ENCODE measurements at regions not wholly inside any gene's neighbourhood (a gene's known extent, or its start where the extent isn't known, plus 50 kb on each side); places are given as distances from the start of the nearest gene placed in this dataset.

- H3K9ac ChIP-seq (ENCODE audit: low read depth in 2 of 2, low read length in 2 of 2), result no peak overlapping the region
- no peak overlapping the region for H3K4me3 ChIP-seq
- no peak for TF ChIP-seq CTCF (IDR thresholded peaks at IDR 0.05)
- H3K27ac ChIP-seq, result no peak overlapping the region
- intact Hi-C loops (cut with DNase I), result no loop called here
- no peaks in the 10 kb centered on the region for H3K9me3 ChIP-seq
- no peaks in the 10 kb centered on the region for H3K4me1 ChIP-seq
- H3K27me3 ChIP-seq, result peaks cover 2% of the 10 kb centered on the region
- DNase-seq, result no peak
- H3K36me3 ChIP-seq, result no peaks in the 10 kb centered on the region
Observed at GRCh38 chr14:104421401-104421821, 158.2 kb upstream of the C14orf180 start.

GRCh38 chr14:104421892-104422828 lies 157.4 kb upstream of the C14orf180 start:
- TF ChIP-seq CTCF (IDR thresholded peaks at IDR 0.05), result no peak
- DNase-seq, result no peak

GRCh38 chr14:104422837-104423681 lies 156.5 kb upstream of the C14orf180 start:
- Histone ChIP-seq H3K4me3 (no peak overlapping the region), H3K9ac (ENCODE audit: low read depth in 2 of 2, low read length in 2 of 2) (no peak overlapping the region), H3K27ac (no peak overlapping the region), H3K9me3 (no peaks in the 10 kb centered on the region), H3K36me3 (no peaks in the 10 kb centered on the region), H3K27me3 (peaks cover 2% of the 10 kb centered on the region), H3K4me1 (no peaks in the 10 kb centered on the region)
- no peak for TF ChIP-seq CTCF (IDR thresholded peaks at IDR 0.05)
- intact Hi-C loops (cut with DNase I), result no loop called here
- DNase-seq, result no peak

More at GRCh38 chr14:104421892-104422828, 157.4 kb upstream of the C14orf180 start:
- Histone ChIP-seq H3K9ac (ENCODE audit: low read depth in 2 of 2, low read length in 2 of 2) (no peak overlapping the region), H3K27me3 (peaks cover 2% of the 10 kb centered on the region), H3K9me3 (no peaks in the 10 kb centered on the region), H3K27ac (no peak overlapping the region), H3K4me3 (no peak overlapping the region), H3K36me3 (no peaks in the 10 kb centered on the region), H3K4me1 (no peaks in the 10 kb centered on the region)
- intact Hi-C loops (cut with DNase I), result no loop called here

GRCh38 chr14:104423701-104424405 lies 155.7 kb upstream of the C14orf180 start:
- no peak overlapping the region for H3K9ac ChIP-seq (ENCODE audit: low read depth in 2 of 2, low read length in 2 of 2)
- no peaks in the 10 kb centered on the region for H3K36me3 ChIP-seq
- H3K27ac ChIP-seq, result no peak overlapping the region
- no peaks in the 10 kb centered on the region for H3K4me1 ChIP-seq
- no peak overlapping the region for H3K4me3 ChIP-seq
- intact Hi-C loops (cut with DNase I), result no loop called here
- no peak for DNase-seq
- H3K9me3 ChIP-seq, result no peaks in the 10 kb centered on the region
- no peaks in the 10 kb centered on the region for H3K27me3 ChIP-seq
- no peak for TF ChIP-seq CTCF (IDR thresholded peaks at IDR 0.05)
